Smooth muscle cell of the brain vasculature (primary cell): ENCODE measurements at regions not wholly inside any gene's neighbourhood (a gene's known extent, or its start where the extent isn't known, plus 50 kb on each side); places are given as distances from the start of the nearest gene placed in this dataset.
"Not testable (repeated sequence)": the region's sequence is repeated elsewhere in the genome, so short reads cannot be mapped to it uniquely, and the experiment has no call there.

Experiments used
- DNase-seq: peaks from one replicate; pipeline ENCODE4 v3.0.0-alpha.2; 2012; ENCODE audit warnings: low read depth, low spot score

DNA sequence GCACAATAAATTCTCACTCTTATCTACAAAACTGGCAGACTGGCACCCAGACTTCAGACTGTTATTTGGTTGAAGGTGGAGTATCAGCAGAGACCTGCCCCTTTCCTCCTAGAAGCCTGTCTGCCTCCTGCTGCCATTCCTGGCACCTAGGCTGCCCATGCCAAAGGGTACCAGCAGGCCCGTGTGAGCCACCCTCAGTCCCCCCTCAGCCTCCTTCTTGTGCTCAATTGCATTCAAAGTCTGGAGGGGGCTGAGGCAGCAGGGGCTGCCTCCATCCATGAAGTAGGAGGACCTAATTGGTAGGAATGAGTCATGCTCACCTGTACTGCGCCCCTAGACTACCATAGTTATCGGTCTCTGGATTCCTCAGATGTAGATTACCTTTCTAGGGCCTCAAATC is 440.9 kb upstream of the GRM3 start:
- no peak for DNase-seq

- no peak for DNase-seq
Measured at GRCh38 chr7:86201767-86202166, 441.9 kb upstream of the GRM3 start.

GRCh38 chr7:86199881-86200614 is 443.7 kb upstream of the GRM3 start:
- no peak for DNase-seq

- no peak for DNase-seq
Measured at GRCh38 chr7:86190351-86190750, 453.4 kb upstream of the GRM3 start.

DNA sequence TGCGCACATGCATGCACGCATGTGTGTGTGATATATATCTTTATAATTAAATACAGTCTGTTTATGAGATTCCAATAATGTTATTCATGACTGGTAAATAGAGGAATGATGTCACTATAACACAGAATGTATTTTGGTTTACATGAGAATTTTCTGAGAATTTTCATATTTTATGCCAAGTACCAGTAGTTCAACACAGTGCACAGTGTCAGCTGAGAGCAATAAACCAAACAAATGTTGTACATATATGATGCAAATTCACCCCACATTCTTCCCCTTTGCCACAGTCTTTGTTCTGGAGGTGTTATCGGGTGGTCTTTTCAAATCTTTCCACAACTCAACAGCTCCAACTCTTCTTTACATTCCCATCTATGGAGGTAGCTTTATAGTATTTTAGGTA is 462.2 kb upstream of the GRM3 start:
- DNase-seq, result no peak

DNA sequence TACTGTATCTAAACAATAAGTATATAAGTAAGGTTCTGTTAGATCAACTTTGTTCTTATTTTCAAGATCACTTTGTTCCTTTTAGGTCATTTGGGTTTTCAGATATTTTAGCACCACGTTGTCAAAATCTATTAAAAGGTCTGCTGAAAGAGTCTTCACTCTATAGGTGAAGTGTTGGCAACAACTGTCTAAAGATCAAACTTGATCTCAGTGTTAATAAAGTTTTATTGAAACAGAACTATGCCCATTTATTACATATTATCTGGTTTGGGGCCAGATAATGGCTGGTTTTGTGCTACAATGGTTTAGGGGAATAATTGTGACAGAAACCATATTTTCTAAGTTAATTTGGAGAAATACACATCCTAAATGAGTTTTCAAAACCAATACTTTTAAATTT is 478.9 kb upstream of the GRM3 start:
- DNase-seq, result no peak

DNA sequence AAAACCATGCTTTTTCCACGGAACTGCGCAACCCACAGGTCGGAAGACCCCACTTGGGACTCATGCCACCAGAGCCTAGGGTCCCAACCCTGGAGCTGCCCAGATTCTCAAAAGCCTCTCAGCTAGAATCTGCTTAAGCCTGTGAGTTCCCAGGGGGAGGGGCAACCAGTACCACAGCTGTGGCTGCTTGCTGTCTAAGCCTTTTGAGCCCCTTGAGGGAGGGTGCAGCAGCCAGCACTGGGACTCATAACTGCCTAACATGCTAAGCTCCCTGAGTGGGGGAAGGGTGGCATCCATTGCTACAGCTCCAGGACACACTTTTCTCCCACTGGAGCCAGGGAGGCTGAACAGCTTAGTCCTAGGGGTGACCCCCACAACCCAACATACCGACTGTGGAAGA is 485.6 kb upstream of the GRM3 start:
- no peak for DNase-seq

DNA sequence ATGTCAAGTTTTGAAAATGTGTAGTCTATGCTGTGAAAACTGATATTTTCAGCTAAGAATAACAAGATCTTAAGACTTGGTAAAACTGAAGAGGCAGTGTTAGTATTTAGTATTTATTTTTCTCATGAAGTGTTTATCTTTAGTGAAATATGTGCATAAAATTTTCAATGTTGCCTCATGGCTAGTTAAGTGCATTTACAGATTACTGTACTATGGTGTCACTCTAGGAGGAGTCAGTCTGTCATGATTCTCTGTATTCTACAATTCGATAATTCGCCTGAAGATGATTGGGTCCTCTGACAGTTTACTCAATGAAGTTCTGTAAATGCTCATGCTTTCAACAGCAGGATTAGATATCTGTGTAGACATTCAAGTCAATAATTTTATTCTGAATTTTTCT is 488.1 kb upstream of the GRM3 start:
- DNase-seq, result no peak

DNA sequence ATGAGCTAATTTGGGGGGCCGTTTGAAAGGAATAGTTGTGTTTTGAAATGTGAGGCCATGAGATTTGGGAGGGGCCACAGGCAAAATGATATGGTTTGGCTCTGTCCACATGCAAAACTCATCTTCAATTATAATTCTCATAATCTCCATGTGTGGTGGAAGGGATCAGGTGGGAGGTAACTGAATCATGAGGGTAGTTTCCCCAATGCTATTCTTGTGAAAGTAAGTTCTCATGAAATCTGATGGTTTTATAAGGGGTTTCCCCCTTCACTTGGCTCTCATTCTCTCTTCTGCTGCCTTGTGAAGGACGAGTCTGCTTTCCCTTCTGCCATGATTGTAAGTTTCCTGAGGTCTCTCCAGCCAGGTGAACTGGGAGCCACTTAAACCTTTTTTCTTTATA is 490.8 kb upstream of the GRM3 start:
- DNase-seq, result no peak

- DNase-seq, result no peak
Measured at GRCh38 chr7:86149024-86149665, 494.6 kb upstream of the GRM3 start.

- no peak for DNase-seq
Measured at GRCh38 chr7:86148501-86148900, 495.2 kb upstream of the GRM3 start.

DNA sequence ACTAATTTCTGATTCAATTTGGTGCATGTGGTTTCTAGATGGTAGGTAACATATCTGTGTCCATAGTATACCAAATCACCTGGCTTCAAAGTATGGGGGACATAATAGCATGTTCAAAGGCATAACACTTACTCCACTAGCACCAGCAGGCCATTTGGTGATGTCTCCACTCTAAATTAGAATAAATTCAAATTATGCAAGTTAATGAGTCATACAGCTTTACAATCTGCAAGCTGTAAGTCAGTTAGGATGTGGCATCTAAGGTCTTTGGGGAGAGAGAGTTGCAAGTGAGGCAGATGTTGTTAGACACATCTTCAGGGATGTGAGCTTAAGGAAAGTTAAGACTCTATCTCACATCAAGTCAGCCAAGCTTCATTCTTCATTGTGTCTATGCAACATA is 506.4 kb upstream of the GRM3 start:
- DNase-seq, result no peak

DNA sequence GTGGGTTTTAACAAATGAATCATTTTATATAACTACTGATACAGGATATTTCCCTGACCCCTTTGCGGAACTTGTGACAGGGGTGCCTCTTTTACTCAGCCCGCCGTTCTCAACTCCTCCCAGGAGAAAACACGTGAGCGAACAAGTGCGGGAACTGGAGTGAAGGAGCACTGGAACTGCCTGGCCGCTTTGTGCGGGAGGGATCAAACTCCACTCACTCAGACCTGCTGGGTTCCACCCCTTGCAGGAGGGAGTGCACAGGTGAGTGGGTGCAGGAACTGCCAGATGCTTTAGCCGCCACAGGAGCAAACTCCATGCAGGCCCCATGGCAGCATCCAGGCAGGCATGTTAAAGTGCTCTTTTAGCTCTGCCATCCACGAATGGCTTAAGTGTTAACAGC is 513.4 kb upstream of the GRM3 start:
- no peak for DNase-seq

DNA sequence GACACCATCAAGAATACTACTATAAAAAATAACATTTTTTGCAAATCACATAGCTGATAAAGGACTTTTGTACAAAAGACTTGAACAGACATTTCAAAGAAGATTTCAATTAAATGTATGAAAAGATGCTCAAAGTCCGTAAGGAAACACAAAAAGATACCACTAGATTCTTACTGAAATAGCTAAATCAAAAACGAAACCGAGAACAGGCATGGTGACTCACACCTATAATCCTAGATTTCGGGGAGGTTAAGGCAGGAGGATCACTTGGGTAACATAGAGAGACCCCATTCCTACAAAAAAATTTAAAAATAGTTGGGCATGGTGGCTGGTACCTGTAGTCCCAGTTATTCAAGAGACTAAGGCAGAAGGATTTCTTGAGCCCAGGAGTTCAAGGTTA is 520.2 kb upstream of the GRM3 start:
- no peak for DNase-seq

DNA sequence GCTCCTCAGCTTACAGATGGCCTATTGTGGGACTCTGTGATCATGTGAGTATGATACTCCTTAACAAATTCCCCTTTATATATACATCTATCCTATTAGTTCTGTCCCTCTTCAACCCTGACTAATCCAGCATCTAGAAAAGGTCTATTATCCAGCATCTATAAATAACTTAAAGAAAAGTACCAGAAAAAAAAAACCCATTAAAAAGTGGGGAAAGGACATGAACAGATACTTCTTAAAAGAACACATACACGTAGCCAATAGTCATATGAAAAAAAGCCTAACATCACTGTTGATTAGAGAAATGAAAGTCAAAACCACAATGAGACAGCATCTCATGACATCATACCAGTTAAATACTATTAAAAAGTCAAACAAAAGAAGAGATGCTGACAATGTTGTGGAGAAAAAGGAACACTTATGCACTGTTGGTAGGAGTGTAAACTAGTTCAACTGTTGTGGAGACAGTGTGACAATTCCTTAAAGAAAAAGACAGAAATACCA is 549.5 kb upstream of the GRM3 start:
- no peak for DNase-seq

- DNase-seq, result no peak
Measured at GRCh38 chr7:86091369-86091768, 552.3 kb upstream of the GRM3 start.

GRCh38 chr7:86089455-86089854 is 554.3 kb upstream of the GRM3 start:
- DNase-seq, result no peak

GRCh38 chr7:86064572-86064971 is 579.1 kb upstream of the GRM3 start:
- DNase-seq, result not testable (repeated sequence)

GRCh38 chr7:86058649-86059048 is 585.1 kb upstream of the GRM3 start:
- no peak for DNase-seq

DNA sequence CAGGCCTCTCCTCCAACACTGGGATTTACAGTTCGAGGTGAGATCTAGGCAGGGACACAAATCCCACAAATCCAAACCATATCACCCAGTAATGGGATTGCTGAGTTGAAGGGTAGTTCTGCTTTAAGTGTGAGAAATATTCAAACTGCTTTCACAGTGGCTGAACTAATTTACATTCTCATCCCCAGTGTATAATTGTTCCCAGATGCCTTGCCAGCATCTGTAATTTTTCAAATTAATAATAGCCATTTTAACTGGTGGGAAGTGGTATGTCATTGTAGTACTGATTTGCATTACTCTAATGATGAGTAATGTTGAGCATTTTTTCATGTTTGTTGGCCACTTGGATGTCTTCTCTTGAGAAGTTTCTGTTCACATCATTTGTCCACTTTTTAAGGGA is 592.8 kb upstream of the GRM3 start:
- no peak for DNase-seq

DNA sequence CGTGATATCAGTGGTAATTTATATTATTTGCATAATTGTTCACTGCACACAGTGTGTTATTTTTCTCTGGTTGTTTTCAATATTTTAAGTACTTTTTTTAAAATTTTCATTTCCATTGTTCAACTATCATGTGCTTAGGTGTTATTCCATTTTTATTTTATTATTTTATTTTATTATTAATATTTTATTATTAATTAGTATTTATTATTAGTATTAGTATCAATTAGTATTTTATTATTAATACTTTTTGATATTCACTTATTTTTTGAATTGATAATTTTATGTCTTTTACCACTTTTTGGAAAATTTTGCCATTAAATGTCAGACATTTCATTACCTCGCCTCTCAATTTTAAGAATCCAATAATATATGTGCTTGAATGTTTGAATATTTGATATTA is 593.8 kb upstream of the GRM3 start:
- no peak for DNase-seq

DNA sequence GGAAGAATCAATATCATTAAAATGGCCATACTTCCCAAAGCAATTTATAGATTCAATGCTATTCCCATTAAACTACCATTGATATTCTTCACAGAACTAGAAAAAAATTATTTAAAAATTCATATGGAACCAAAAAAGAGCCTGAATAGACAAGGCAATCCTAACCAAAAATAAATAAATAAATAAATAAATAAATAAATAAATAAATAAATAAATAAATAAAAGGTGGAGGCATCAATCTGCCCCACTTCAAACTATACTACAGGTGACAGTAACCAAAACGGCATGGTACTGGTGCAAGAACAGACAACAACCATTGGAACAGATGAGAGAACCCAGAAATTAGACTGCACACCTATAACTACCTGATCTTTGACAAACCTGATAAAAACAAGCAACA is 598.5 kb upstream of the GRM3 start:
- DNase-seq, result not testable (repeated sequence)

DNA sequence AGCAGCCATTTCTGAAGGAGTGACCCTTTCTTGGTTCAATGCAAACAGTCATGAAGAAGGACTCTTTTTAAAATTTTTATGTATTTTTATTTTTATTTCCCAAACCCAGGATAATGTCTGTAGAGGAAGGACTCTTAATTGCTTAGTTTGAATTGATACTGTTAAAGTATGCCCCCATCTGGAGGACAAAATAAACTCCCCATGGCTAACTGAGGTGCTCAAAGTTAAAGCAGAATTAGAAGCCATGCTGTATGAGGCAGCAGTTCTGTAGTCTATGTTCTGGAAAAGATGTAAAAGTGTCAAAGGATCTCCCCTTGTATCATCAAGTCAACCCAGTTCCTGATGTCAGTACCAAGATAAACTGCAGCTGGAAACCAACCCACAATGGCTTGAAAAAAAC is 617.9 kb upstream of the GRM3 start:
- DNase-seq, result no peak

DNA sequence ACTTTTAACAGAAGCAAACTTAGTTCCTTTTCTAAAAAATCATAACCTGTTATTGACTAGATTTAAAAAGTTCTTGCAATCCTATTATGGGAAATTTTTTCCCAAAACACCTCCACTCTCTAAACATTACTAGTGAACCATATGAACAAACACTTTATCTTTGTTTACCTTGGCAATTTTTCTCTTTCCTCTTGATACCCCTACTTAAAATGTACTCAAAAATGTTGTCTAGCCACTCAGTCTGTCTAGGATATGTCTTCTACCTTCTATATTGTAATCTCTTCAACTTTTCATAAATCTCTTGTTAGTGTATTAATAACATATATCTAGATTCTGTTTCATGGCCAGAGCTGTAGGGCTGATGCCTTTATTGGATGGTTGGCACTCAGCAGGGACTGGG is 630.0 kb upstream of the GRM3 start:
- no peak for DNase-seq
